ENCODE measurements at regions not wholly inside any gene's neighbourhood (a gene's known extent, or its start where the extent isn't known, plus 50 kb on each side); places are given as distances from the start of the nearest gene placed in this dataset.

DNA sequence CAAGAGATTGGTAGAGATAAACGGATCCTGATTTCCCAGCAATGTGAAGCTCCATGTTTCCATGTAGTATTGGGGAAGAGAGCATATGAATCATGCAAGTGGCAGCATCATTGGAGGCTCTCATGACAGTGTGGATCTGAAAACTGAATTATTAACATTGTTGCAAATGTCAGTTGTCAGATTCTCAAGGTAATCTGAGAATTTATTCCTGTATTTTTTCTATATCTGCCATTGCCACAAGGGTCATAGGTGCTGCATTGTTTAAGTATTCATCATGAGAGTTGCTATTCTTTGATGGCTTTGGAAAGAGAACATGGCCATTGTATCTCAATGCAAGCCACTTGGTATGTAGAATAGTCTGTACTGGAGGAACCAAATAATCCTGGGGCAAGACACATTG, 1217.0 kb upstream of the ZEB2 start:
- in situ Hi-C loops (cut with MboI; ENCODE audit: low sequenced_read_pairs): no loop called here

DNA sequence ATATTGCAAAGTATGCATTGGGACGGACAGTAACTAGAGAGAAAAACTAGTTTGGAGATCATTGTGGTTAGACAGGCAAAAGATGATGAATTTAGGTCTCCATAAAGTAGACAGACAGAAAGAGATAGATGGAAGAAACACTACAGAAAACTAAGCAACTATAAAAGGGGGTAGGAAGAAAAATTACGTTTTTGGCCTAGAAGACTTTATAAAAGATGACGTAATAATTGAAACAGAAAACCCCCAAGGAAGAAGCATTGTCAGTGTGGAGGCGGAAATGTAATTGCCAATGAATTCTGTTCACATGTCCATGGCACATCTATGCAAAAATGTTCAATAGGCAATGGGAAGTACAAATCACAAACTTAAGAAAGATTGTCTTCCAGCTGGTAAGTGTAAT, 1211.5 kb upstream of the ZEB2 start:
- in situ Hi-C loops (cut with MboI; ENCODE audit: low sequenced_read_pairs): no loop called here

DNA sequence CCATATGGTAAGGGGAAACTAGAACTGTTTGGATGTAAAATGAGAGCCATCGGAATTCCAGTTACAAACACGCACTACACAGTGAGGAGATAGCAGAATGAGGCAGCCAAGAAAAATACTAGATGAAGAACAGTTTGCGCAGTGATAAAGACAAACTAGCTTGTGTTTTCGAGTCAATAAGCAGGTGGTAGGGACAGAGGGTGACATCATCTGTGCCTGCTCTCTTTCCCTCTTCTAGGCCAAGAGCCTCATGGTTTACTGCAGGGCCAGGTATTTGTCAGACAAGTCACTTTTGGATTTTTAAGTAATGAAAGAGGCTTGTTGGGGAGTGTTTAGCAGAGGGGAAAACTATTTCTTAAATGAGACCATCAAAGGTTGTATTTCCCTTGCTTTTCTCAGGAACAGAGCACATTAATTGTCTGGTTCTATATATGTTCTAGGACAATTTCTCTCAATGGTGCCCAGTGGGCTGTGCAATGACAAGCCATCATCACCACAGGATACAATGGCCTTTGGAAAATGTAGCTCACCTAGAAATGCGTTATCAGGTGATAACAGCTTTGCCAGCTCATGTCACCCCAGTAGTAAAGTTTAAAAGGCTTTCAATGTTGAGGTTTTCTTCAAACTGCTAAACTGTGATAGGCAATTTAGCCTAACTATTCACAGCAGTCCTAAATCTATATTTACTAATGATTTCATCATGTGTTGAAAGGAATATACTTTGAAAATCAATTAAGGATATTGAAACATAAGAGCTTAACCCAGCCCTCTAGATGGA, 1210.3 kb upstream of the ZEB2 start:
- in situ Hi-C loops (cut with MboI; ENCODE audit: low sequenced_read_pairs): no loop called here

DNA sequence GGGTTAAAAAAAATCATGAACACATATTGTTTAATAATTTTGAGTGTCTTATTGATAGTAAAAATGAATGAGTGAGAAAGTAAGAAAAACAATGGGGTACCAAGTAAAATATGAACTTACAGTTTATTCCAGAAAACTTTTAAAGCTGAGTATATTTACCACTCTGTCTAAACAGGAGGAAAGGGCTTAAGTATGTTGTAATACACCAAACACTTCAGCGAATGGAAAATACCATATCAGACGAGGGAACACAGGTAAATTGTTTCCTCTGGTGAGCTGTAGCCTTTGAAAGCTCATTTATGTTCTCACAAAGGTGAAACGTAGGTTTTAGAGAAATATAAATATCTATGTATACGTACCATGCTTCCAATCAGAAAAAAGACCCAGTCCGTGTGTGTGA, 1209.6 kb upstream of the ZEB2 start:
- in situ Hi-C loops (cut with MboI; ENCODE audit: low sequenced_read_pairs): no loop called here

DNA sequence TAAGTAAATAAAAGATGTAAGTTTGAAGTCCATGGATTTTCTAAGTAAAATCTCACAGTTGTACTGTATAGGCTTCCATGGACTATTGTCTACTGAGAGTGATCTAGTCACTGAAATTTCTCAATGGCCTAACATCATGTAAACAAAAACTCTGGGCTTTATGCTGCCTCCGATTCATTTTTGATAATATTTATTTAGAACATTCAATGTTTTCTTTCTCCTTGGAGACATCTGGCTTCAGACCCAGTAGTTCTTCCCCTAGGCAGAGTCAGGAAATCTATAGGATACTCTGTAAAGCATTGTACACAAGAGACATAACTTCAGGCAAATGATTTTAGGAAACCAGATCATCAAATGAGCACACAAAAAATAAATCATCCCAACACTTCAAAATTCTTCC, 1208.6 kb upstream of the ZEB2 start:
- in situ Hi-C loops (cut with MboI; ENCODE audit: low sequenced_read_pairs): no loop called here

DNA sequence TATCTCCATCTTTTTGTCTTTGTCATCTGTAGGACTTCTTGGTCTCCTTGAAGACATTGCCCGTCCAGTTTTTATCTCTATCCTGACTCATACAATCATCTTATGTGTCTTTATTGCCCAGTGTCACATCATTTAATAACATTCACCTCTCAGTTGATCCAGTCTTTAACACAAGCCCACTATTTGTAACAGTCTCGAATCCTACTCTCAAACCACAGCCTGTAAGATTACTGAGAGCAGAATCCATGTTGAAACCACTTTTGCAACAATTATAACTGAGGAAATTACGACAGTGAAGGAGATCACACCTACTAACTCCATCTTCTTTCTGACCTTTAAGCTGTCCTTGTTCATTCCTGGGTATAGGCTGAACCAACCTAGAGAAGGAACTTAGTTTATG, 1206.0 kb upstream of the ZEB2 start:
- in situ Hi-C loops (cut with MboI; ENCODE audit: low sequenced_read_pairs): no loop called here

DNA sequence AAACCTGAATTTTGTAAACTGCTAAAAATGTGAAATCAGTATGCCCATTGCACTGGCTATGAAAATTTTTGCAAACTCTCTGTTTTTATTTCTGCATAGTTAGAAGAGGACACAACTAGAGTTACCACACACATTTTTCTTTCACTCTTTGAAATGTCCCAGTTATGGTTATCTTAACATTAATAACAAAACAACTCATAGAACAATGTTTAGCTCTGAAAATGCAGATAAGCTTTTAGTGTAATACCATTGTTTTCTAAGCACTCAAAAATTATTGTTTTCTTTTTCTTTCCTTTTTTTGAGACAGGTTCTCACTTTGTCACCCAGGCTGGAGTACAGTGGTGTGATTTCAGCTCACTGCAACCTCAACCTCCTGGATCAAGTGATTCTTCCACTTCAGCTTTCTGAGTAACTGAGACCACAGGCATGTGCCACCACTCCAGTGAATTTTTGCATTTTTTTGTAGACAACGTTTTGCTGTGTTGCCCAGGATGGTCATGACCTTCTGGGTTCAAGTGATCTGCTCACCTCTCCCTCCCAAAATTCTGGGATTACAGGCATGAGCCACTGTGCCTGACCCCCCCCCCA, 1204.5 kb upstream of the ZEB2 start:
- in situ Hi-C loops (cut with MboI; ENCODE audit: low sequenced_read_pairs): no loop called here

DNA sequence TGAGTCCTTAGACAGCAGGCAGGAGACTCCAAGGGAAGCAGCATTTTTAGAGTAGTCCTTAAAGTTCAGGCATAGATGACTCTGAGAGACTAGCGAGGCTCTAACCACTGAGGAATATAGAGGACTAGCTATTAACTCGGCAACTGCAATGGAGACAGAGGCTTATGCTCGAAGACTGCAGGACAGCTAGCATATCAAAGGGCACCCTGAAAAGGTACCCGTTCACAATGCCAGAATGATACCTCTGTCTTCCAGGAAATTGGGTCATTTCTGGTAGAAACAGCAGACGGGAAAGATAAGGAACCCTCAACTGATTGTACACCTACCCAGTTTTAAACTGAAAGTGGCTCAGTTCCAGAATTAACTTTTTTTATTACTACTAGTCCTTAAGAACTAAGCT, 1204.0 kb upstream of the ZEB2 start:
- in situ Hi-C loops (cut with MboI; ENCODE audit: low sequenced_read_pairs): no loop called here

DNA sequence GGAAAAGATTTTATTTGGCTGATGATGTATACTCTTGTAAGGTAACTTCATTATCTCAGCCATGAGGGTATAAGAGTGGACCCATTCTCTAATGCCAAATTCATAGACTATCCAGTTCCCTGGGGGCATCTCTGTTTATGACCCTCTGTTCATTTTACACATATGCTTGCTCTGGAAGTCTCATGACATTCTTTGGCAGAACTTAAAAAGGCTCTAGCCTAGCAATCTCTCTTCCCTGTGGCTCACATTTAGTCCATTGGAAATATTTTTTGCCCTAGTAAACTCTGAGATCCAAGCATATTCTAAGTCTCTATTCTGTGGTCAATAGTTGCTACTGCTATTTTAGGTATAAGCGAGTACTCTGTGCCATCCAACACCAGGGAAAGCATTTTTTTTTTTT, 1201.8 kb upstream of the ZEB2 start:
- in situ Hi-C loops (cut with MboI; ENCODE audit: low sequenced_read_pairs): no loop called here

DNA sequence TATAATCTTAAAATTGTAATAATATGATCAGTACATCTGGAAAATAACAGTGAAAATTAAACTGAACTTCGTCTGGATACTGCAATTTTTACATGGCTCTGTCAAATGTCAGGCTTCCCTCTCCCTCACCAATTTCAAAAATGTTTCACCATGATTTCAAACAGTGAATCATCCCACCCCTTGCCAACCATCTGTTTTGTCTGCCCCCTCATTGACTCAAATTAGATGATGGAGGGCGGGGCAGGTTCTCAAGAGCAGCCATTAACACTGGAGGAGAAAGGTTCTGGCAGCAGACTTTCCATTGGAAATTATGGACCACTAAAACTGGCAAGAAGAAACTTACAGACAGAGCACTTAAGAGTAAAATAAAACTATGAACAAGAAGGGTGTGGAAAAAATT, 1195.7 kb upstream of the ZEB2 start:
- in situ Hi-C loops (cut with MboI; ENCODE audit: low sequenced_read_pairs): no loop called here

DNA sequence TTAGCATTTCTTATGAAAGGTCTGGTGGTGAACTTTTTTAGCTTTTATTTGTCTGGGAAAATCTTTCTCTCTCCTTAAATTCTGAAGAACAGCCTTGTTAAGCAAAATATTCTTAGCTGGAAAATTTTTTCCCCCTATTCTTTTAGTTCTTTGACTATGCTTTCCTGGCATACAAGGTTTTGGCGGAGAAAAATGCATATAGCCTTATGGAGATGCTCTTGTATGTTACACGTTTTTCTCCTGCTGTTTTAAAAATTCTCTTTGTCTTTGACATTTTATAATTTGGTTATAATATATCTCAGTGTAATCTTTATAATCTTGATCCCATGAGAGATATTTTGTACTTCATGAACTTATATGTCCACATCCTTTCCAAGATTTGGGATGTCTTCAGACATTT, 1190.4 kb upstream of the ZEB2 start:
- in situ Hi-C loops (cut with MboI; ENCODE audit: low sequenced_read_pairs): no loop called here

DNA sequence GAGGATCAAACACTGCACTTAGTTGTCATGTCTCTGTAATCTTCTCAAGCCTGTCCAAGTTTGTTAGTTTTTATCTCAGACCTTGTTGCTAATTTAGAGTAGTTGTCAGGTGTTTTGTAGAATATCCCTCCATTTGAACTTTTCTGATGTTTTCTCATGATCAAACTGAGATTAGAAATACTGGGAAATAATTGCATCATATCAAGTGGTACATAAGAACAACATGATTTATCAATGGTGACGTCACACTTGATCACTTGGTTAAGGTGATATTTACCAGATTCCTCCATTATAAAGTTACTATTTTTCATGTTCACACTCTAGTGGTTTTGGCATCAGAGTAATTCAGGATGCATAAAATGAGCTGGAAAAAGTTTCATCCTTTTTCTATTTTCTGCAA, 1182.4 kb upstream of the ZEB2 start:
- in situ Hi-C loops (cut with MboI; ENCODE audit: low sequenced_read_pairs): no loop called here

DNA sequence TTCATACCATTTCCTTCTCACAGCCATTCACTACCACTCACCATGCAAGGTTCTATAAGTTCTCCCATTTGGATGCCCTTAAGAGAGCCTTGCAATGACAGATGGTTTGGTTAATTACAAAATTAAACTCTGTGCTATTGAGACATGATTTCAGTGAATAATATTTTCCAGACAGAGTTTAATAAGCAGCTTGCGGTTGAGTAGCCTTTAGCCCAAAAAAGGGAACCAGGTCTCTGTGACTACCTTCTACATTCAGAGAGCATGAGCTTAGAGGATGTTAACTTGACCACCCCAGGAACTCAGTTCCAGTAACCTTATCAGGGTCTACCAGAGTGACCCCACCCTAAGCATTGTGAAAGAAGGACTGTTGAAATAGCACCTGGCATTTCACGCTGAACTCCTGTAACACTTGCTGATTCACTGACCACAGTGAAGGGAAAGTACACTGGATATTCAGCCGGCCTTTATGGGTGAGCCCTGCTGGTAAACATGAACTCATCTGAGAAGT, 1173.1 kb upstream of the ZEB2 start:
- in situ Hi-C loops (cut with MboI; ENCODE audit: low sequenced_read_pairs): no loop called here

DNA sequence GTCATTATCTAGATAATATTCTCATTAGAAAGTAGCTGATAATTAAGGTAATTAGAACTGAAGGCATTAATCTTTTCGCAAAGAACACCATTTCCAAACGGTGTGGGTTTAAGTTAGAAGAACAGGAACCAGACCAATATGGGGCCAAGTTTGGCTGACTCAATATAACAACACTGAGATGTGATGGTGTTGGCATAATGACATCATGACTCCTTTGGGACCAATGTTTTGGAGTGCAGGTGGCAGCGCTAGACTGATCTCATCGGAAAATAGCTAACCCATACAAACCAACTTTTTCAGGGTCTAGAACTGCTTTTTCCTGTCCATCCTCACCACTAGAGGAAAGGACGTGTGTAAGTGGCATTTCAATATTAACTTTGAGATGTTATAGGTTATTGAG, 1171.7 kb upstream of the ZEB2 start:
- in situ Hi-C loops (cut with MboI; ENCODE audit: low sequenced_read_pairs): no loop called here

DNA sequence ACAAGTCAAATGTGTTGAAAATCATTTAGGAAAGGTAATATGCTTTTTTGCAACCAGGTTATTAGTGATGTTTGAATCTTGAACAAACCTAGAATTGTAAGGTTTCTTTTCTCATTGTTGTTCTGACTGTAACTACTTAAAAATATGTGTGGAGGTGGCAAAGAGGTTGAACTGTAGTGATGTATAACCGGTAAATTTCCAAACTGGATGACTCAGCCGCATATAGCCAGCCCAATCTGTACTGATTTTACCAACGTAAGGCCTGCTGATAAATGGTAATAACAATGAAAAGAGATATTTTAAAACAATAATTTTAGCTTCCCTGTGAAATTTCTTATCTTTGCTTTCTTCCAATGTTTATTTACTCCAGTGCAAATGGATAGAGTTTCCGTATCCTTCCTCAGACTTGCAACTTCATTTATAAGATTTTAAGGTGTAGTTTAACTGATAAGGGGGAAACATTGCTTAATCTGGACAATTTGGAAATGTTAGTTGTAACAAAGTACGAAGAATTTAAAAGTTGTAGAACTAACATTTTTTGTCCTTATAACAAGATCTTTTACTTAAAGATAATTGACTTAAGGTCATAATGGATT, 1170.4 kb upstream of the ZEB2 start:
- in situ Hi-C loops (cut with MboI; ENCODE audit: low sequenced_read_pairs): no loop called here

DNA sequence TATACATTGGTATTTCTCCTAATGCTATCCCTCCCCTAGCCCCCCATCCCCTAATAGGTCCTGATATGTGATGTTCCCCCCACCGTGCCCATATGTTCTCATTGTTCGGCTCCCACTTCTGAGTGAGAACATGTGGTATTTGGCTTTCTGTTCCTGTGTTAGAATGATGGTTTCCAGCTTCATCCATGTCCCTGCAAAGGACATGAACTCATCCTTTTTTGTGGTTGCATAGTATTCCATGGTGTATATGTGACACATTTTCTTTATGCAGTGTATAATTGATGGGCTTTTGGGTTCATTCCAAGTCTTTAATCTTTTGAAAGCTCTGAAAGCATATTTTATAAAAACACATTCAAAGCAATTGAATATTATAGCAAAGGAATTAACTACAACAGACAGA, 1169.4 kb upstream of the ZEB2 start:
- in situ Hi-C loops (cut with MboI; ENCODE audit: low sequenced_read_pairs): no loop called here

DNA sequence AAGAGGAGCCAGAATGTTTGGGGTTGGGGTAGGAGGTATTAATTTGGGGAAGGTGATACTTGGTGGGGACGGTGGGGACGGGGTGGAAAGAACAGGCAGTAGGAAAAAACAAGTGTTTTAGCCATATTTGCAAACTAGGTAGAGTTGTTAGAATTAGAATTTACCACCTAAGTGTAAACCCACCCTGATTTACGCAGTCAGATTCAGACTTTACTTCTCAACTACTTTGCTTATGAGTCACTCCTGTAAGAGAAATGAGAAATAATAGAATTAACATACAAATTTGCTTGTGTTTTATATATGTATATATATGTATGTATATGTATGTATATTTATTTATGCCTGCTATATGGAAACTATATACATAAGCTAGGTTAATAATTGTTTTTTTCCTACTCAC, 1168.2 kb upstream of the ZEB2 start:
- in situ Hi-C loops (cut with MboI; ENCODE audit: low sequenced_read_pairs): no loop called here

DNA sequence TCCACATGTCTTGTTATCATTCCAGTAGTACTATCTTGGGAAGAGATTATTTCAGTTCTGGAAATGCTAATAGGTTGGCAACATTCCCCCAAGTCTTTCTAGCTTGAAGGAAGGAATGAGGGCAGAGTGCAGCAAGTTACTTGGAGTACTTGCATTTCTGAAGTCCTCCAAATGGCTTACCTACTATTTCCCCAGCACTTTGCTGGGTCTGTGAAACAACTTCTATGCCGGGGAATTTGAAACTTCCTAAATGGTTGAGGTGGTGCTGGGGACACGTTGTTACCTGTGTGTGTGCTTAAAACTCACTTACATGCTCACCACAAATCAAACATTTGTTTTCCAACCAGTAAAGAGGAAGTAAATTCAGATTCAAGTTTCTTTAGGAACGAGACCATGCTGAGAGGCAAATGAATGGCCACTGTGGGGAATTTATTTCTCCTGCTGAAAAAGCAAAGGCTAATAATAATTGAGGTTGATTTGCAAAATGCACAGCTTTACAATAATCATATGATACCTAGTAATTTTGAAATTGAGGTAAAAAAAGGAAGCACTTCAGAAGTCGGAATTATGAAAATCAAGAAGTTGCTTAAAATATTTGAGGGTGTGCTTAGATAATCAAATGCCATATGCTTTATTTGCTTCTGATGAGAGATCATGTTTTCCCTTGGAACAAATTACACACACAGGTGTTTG, 1167.7 kb upstream of the ZEB2 start:
- in situ Hi-C loops (cut with MboI; ENCODE audit: low sequenced_read_pairs): no loop called here

DNA sequence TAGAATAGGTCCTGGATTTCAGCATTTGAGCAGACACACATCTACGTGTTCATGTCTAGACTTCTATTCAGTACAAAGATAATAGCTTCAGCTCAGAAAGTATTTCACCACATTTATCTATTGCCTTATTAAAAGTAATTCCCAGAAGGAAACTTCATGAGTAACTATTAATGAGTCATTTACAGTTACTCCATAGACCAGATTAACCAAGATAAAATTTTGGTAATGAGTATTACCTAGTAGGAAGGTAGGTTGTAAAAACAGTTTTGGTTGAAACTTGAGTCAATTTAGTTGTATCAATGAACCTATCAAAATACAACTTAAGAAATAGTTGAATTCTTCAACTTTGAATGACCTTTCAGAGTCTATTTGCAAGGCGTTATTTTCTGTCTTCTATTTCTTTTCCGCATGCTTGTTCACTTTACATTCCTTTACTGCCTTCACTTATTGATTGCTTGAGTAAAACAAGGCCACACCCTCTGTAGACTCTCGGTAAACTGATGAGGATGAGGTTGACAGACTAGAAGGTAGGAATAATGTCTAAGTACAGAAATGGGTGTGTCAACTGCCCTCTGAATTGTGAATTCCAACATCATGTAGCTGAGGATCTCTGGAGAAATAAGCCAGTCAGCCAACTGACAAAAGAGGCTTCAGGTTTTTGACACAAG, 1165.6 kb upstream of the ZEB2 start:
- in situ Hi-C loops (cut with MboI; ENCODE audit: low sequenced_read_pairs): no loop called here

DNA sequence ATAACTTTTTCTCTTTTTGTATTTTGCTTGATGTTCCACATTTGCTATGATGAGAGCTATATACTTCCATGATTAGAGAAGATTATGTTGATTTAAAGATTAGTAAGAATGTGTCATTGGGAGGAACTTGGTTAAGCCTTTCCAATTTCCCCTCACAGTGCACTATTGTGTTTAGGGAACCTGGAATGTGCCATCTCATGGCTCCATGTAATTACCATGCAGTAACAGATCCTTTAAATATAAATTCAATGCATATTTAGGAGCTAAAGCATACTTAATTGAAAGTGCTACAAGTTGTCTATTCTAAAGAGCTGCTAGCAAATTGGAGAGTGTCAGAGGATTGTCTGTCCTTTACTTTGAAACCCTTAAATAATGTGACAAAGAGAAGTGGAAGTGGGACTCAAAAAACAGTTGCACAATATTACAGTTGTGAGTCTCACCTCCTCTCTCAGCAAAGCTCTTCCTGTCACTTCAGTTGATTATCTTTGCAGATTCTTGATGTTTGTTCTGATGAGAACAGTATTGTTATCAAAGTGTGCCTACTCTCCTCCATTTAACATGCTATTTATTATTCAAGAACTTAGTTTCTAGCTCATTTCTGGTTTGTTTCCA, 1162.7 kb upstream of the ZEB2 start:
- in situ Hi-C loops (cut with MboI; ENCODE audit: low sequenced_read_pairs): no loop called here

DNA sequence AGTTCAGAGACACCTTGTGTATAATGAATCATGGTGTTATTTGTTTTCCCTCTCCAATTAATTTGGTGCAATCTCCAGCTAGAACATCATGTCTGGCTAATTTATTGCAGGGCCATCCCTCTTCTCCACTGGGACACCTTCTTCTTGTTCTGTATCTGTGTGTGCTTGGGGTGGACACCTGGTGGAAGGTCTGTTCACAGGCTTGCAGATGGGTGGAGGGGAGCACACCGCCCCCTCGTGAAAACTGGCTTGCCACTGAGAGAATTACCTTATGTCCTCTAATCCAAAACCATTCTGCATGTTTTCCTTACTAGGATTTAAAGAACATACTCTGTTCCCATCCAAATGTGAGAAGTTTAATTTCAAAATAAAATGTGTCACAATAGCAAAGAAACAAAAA, 1160.4 kb upstream of the ZEB2 start:
- in situ Hi-C loops (cut with MboI; ENCODE audit: low sequenced_read_pairs): no loop called here
